GM19463 (cell line): ENCODE measurements at regions not wholly inside any gene's neighbourhood (a gene's known extent, or its start where the extent isn't known, plus 50 kb on each side); places are given as distances from the start of the nearest gene placed in this dataset.

Experiments used
- ATAC-seq: cut with Tn5 transposase; IDR thresholded peaks from one replicate; pipeline ENCODE4 v1.9.1; 2021; ENCODE audit warnings: mild to moderate bottlenecking, moderate library complexity; ENCODE audit not compliant: unreplicated experiment

- no peak for ATAC-seq
Measured at GRCh38 chr7:12517451-12517850, 53.1 kb upstream of the SCIN start.

DNA sequence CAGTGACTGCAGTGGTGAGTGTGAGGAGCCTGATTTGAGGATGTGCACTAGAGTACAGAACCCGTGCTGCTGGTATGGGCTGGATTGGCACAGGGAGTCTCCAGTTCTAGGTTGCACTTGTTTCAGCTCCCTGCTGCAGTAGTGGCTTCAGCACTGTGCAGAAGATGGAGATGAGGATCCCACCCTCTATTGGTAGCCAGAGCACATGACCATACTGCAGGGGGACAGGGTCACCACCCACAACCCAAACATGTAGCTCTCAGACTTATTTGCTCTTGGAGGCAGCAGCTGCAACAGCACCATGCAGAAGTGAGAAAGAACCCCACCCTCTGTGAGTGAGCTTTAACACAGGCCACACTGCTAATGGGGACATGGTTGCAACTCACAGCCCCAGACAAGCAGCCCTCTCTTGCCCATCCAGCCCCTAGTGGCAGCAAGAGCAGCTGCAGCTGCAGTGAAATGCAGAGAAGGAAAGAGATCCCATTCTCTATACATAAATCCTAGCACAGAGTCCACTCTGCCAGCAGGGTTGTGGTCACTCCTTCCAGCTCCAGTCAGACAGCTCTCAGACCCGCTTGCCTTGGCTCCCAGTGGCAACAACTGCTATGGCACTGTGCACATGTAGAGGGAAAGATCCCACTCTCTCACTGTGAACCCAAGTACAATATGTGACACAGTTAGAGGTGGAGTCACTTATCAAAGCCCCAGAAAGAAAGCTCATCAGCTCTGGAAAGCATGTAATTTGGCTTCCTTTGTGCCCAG is 51.4 kb upstream of the SCIN start:
- ATAC-seq, result peak; percentile 82

GRCh38 chr7:12519682-12520009 is 50.9 kb upstream of the SCIN start:
- no peak for ATAC-seq
